HPDE6-E6E7 (cell line): ENCODE measurements at regions not wholly inside any gene's neighbourhood (a gene's known extent, or its start where the extent isn't known, plus 50 kb on each side); places are given as distances from the start of the nearest gene placed in this dataset.

Source experiments
- DNase-seq: peaks from one replicate; pipeline ENCODE4 v3.0.0; 2011; ENCODE audit warnings: missing footprints; ENCODE audit errors: extremely low spot score

GRCh38 chr2:188720811-188721605, 253.2 kb upstream of the COL3A1 start:
- no peak for DNase-seq

DNA sequence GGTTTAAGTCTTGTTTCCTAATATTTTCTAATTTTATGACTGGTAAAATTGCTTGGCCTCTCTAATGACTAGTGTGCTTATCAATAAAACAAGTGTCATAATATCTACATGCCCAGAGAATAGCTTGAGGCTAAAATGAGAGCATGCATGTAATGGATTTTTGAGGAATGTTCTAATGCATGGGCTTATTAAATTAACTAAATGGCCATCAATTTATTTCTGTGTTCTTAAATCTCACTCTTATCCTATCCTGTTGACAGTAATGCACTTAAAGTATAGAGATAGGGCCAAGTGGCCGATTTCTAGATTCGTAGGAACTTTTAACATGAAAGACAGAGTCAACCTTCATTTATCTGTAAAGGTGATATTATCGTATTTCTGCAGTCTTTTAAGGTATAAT, 252.4 kb upstream of the COL3A1 start:
- DNase-seq = no peak

DNA sequence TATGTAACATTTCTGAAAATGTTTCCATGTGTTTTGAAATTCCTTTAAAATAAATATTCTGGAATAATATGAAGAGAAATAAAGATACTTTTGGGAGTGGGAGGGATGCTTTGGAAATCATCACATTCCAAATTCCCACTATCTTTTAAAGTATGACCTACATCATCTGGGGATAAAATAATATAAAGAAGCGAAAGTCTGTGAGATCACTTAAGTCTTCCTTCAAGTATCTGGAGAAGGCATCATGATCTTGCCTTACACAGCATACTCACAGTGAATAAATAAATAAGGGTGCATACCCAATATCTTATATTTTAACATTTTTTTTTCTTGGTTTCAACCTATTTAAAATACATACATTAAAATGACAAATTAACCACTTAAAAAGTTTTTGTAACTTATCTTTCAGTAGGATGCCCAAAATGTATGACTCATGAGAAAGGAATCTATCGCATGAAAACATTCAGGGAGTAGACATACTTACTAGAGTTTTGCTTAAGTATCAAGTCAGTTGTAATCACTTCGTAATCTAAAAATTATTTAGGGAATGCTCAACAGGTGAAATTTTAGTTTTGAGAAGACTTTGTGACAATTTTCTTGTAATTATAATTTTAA, 248.3 kb upstream of the COL3A1 start:
- no peak for DNase-seq

DNA sequence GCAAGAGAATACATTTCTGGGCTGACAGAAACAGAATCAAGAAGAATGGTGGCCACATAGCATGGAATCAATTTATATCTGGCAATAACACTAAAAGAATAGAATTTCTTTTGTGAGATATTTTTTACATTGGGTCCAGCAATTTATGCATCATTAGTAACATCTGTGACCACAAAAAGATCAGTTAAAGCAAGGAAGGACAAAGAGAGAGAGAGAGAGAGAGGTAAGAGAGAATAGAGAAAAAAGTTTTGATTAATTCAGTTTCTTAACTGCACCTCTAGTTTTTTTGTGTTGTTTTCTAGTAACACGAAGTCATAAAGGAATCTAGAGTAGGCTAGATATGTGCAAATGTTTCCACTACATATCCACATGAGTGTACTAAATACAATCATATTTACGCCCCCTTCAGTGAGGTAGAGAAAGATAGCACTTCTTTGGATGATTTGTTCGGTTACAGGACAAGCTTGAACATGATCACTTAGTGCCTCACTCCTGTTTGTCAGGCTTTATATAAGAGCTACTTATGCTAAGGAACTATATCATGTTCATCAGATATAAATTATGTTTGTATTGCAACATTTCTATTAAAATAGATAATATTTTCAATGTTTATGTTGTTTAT, 247.4 kb upstream of the COL3A1 start:
- peak; percentile 7 for DNase-seq

GRCh38 chr2:188727846-188728245, 246.3 kb upstream of the COL3A1 start:
- no peak for DNase-seq

GRCh38 chr2:188734691-188735090, 239.5 kb upstream of the COL3A1 start:
- no peak for DNase-seq

DNA sequence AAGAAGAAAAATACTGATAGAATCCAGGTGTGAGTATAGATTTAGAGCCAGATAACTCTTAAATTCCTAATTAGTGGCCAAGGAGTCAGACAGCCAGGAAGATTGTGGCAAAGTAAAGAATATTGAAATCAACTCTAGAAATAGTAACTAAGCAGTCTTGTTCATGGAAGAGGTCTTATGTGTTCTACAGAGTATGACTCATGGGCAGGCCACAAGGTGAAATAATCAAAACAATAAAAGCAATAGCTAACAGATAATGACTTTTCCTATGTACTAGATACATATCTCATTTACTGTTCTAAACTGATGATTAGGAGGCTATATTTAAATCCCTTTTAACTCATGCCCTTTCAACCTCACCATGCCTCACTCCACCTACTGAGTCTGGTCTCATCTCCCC, 227.4 kb upstream of the COL3A1 start:
- no peak for DNase-seq

GRCh38 chr2:188751816-188752215, 222.4 kb upstream of the COL3A1 start:
- no peak for DNase-seq

DNA sequence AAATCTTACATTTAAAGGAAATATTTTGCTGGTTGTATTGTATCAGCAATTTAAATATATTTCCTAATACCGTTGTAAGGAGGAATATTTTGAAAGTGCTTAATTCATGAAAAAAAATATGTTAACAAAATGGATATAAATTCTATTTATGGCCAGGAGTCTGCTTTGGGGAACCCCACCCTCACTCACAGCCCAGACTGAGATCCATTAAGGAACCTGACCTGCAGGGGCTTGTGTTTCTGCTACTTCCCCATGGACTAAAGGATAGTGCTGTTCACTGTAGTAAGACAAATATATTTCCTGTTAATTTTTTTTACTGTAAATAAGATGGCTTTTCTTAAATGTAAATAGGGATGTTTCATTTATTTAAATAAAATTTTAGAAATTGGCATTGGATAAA, 221.9 kb upstream of the COL3A1 start:
- DNase-seq = no peak

DNA sequence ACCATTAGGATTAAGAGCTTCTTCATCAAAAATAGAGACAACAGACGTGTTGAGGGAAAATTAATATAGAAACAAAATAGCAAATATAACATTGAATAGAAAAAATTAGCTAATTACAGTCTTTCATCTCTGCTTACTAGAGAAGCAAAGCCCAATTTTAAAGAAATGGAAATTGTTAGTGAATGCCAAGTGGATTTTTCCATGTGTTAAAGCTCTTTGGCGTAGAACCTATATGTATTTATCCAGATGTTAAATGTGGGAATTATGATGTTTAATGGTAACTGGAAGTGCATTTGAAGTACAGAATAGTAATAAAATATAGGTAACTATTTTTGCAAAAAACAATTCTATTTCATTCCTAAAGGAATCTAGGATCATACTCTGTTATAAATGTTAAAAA, 212.0 kb upstream of the COL3A1 start:
- DNase-seq = no peak

DNA sequence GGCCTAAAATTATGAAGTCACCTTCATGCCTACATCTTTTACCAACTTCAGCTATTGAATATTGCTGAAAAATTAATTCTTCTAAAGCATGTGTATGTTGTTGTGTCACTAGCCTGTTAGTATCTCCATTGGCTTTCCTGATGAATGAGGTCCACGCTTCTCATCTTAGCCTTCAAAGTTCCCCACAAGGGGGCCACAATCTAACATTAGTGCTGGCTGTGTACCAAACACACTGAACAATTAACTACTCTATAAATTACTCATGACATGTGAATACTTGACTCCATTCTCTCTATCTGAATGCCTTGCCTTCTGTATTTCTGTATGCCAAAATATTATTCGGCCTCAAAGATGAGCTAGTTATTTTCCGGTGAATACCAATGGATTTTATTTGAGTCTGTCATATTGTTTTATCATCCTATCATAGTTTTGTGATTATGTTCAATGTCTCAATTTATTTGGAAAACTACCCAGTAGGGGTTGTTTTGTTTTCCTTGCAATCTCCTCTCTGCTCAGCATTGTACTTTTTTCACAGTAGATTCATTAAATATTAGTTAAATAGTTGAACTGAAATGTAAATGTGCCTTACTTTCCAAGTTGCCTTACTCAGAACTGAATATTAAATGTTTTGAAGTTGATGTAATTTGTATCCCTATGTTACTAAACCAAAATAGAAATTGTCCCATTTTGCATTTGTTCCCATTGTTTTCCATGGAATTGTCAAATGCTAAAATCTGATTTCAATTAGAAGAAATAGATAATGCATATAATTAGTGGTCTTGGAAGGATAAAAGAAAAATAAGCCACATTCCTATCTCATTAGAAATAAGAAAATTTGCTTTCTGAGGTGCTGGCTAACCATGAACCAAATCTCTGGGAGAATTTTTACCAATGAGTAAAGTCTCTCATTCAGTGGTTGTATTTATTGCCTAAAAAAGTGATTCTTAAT, 208.4 kb upstream of the COL3A1 start:
- peak; percentile 16 for DNase-seq

- no peak for DNase-seq
Measured at GRCh38 chr2:188766471-188766856, 207.7 kb upstream of the COL3A1 start.

GRCh38 chr2:188767176-188767575, 207.0 kb upstream of the COL3A1 start:
- no peak for DNase-seq

GRCh38 chr2:188770296-188770695, 203.9 kb upstream of the COL3A1 start:
- no peak for DNase-seq

DNA sequence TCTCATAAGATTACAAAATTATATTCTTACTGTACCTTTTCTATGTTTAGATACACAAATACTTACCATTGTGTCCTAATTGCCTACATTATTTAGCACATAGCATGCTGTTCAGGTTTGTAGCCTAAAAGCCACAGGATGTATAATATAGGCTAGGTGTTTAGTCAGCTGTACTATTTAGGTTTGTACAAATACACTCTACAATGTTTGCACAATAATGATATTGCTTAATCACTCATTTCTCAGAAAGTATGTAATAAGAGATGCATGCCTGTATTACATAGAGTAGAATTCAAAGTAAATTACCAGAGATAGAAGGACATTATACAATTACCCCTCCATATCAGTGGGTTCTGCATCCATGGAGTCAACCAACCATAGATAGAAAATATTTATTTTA, 201.1 kb upstream of the COL3A1 start:
- DNase-seq = no peak

DNA sequence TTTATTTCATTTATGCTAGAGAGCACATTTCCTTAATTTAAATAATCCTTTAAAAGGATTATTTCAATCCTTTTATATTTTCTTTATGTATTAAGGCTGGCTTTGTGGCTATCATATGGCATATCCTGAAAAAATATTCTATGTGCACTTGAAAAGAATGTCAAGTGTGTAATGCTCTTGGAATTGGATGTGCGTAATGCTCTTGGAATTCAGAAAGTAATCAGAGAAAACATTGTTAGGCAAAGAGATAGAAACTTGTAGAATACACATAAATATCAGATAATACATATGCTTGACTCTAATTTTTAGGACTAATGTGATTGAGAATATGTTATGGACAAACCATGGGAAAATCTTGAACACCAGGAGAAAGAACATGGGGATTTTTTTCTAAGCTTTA, 197.5 kb upstream of the COL3A1 start:
- DNase-seq = no peak

DNA sequence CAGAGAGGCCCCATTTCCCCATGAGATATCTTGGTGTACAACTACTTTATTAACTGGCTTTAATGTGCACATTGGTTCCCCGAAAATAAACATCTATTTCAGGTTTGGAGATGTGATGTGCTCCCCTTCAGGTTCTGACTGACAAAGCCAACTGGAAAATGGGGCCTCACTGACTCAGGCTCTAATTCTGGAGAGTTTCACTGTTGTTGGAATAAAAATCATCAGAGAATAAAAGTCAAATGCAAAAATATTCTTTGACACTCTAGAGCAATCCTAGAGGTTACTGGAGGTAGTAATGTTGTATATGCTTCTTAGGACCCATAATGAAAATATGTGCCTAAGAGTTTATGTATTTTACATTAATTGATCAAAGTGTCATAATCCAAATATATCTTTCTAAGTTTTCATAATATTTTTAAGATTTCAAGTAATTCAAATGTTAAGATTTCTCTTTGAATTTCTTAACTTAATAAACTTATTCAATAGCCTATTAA, 189.9 kb upstream of the COL3A1 start:
- no peak for DNase-seq

GRCh38 chr2:188785061-188785460, 189.1 kb upstream of the COL3A1 start:
- no peak for DNase-seq

DNA sequence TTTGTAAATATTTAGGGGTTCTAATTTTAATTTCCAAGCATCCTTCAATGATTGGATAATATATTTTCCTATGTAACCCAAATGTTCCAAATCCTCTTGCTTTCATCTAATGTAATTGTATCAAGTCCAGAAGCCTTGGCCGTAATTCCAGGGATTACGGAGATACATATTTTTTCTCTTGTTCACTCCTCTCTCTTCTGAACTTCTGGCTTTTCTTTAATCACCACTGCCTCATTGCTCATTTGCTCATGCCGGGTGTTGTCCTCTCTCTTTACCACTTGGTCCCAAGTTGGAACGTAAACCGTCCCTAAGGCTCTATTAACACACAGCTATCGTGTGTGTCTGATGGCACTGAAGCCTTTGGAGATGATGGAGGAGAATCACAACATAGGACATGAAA, 188.7 kb upstream of the COL3A1 start:
- DNase-seq = no peak

DNA sequence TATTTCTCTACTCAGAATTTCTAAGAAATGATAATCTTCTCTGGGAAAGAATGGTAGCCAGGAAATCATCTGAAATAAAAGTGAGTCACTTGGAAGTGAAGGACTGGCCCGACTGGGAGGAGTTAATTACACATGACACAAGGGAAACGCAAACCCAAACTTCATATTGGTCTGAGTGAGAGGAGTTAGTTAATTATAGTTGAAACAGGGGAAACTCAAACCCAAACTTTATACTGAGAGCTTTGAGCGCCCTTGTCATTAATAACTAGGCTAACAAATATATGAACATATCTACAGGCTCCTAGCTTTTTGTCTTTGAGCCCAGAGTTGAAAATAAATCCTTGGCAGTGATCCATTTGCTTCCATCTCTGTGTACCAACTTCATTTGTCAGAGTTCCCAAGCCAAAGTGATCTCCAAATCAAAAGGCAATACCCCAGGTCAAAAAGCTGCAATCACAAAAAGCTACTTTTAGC, 187.8 kb upstream of the COL3A1 start:
- no peak for DNase-seq

DNA sequence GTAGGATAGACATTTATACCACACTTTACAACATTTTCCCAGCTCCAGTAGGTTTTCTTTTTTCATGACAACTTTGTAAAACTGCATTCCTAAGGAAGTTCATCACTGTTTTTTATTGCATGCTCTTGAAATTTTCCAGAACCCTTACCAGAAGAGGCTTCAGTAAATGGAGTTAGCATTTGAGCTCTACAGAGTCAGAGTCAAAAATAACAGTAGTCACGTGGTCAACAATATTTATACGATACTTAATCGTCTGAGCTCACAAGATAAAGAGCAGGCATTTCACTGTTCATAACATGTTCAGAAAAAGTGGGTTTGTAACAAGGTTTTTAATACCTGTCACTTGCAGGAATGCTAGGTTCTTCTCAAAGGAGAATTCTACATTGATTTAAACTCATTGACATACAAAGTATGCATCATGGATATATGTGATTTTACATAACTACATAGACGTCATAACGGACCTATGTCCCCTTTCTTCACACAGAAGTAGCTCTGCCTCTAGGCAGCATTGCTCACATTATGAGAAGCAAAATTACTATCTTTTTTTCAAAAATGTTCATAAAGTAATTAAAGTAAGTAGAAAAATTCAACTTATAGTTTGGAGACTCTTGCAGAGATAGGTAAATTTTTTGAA, 187.0 kb upstream of the COL3A1 start:
- DNase-seq = no peak
